K562 (cell line): ENCODE measurements at regions not wholly inside any gene's neighbourhood (a gene's known extent, or its start where the extent isn't known, plus 50 kb on each side); places are given as distances from the start of the nearest gene placed in this dataset.

Source experiments
- GATA2 ChIP-seq: sonication (generic); formaldehyde crosslinking; IDR thresholded peaks from 2 replicates; pipeline ENCODE4 v1.4.0; 2020; ENCODE audit warnings: mild to moderate bottlenecking, missing genetic modification reagents
- NR3C1 ChIP-seq: sonication (generic); formaldehyde crosslinking; IDR thresholded peaks from 2 replicates; pipeline ENCODE4 v1.8.1; 2022; ENCODE audit warnings: missing genetic modification reagents
- POLR2A ChIP-seq: fragments of 450-650 bp; conservative IDR thresholded peaks from 2 replicates; pipeline ENCODE4 v1.6.1; 2016
- STAT5B ChIP-seq: fragments of 250-450 bp; sonication (Bioruptor Pico); IDR thresholded peaks from 2 replicates; pipeline ENCODE4 v1.8.0; 2021; ENCODE audit warnings: mild to moderate bottlenecking, inconsistent platforms
- TF ChIP-seq, protein P1 (sequence below), 3 experiments: IDR thresholded peaks in 2 of 3; conservative IDR thresholded peaks in 1 of 3; 2 replicates each; pipeline ENCODE4 v1.5.1; 2011 to 2012; ENCODE audit warnings: low read length in 3 of 3, mild to moderate bottlenecking in 3 of 3, control low read depth in 2 of 3, improper control_type of control experiment in 1 of 3, inconsistent platforms in 1 of 3, low read depth in 1 of 3, mixed read lengths in 1 of 3, moderate library complexity in 1 of 3; ENCODE audit not compliant: insufficient read depth in 2 of 3
- TF ChIP-seq, protein P2 (sequence below), 3 experiments: fragments of 200-800 bp in 1 of 3; sonication (Bioruptor generic) in 1 of 3; sonication (generic) in 1 of 3; formaldehyde crosslinking in 1 of 3; IDR thresholded peaks; 2 replicates each; pipeline versions ENCODE4 v1.6.1 to v1.8.0; 2016 to 2022; ENCODE audit warnings: mild to moderate bottlenecking in 2 of 3, missing compliant biosample characterization in 2 of 3, missing genetic modification characterization in 2 of 3, missing genetic modification reagents in 1 of 3
- TF ChIP-seq, protein P3 (sequence below): sonication (generic); formaldehyde crosslinking; IDR thresholded peaks from 2 replicates; pipeline ENCODE4 v1.8.1; 2022; ENCODE audit warnings: missing genetic modification reagents

DNA sequence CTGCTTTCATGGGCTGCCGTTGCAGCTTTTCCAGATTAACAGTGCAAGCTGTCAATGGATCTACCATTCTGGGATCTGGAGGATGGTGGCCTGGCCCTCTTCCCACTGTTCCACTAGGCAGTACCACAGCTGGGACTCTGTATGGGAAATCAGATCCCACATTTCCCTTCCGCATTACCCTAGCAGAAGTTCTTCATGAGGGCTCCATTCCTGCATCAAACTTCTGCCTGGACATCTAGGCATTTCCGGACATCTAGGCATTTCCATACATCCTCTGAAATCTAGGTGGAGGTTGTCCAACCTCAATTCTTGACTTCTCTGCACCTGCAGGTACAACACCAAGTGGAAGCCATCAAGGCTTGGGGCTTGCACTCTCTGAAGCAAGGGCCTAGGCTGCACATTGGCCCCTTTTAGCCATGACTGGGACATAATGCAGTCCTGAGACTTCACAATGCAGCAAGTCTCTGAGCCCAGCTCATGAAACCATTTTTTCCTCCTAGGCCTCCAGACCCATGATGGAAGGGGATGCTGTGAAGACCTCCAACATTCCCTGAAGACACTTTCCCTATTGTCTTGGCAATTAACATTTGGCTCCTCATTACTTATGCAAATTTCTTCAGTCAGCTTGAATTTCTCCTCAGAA is 863.3 kb downstream of the C12orf50 start:
- TF ChIP-seq STAT5B (CRISPR knock-in tag) (no peak), GATA2 (CRISPR knock-in tag) (no peak), NR3C1 (no peak), POLR2A (no peak)
- TF ChIP-seq, protein P1, sequence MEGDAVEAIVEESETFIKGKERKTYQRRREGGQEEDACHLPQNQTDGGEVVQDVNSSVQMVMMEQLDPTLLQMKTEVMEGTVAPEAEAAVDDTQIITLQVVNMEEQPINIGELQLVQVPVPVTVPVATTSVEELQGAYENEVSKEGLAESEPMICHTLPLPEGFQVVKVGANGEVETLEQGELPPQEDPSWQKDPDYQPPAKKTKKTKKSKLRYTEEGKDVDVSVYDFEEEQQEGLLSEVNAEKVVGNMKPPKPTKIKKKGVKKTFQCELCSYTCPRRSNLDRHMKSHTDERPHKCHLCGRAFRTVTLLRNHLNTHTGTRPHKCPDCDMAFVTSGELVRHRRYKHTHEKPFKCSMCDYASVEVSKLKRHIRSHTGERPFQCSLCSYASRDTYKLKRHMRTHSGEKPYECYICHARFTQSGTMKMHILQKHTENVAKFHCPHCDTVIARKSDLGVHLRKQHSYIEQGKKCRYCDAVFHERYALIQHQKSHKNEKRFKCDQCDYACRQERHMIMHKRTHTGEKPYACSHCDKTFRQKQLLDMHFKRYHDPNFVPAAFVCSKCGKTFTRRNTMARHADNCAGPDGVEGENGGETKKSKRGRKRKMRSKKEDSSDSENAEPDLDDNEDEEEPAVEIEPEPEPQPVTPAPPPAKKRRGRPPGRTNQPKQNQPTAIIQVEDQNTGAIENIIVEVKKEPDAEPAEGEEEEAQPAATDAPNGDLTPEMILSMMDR (IDR thresholded peaks at IDR 0.05 in 2 of 3, conservative IDR thresholded peaks at IDR 0.05 in 1 of 3; ENCODE audit: insufficient read depth in 2 of 3, low read depth in 1 of 3, low read length in 3 of 3), result no peak
- TF ChIP-seq, protein P2, sequence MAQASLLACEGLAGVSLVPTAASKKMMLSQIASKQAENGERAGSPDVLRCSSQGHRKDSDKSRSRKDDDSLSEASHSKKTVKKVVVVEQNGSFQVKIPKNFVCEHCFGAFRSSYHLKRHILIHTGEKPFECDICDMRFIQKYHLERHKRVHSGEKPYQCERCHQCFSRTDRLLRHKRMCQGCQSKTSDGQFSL (CRISPR knock-in tag; IDR thresholded peaks at IDR 0.05), result no peak
- TF ChIP-seq, protein P2 (tag; IDR thresholded peaks at IDR 0.05), result no peak
- TF ChIP-seq, protein P3, sequence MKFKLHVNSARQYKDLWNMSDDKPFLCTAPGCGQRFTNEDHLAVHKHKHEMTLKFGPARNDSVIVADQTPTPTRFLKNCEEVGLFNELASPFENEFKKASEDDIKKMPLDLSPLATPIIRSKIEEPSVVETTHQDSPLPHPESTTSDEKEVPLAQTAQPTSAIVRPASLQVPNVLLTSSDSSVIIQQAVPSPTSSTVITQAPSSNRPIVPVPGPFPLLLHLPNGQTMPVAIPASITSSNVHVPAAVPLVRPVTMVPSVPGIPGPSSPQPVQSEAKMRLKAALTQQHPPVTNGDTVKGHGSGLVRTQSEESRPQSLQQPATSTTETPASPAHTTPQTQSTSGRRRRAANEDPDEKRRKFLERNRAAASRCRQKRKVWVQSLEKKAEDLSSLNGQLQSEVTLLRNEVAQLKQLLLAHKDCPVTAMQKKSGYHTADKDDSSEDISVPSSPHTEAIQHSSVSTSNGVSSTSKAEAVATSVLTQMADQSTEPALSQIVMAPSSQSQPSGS (CRISPR knock-in tag), result no peak
